ENCODE measurements at regions not wholly inside any gene's neighbourhood (a gene's known extent, or its start where the extent isn't known, plus 50 kb on each side); places are given as distances from the start of the nearest gene placed in this dataset.

DNA sequence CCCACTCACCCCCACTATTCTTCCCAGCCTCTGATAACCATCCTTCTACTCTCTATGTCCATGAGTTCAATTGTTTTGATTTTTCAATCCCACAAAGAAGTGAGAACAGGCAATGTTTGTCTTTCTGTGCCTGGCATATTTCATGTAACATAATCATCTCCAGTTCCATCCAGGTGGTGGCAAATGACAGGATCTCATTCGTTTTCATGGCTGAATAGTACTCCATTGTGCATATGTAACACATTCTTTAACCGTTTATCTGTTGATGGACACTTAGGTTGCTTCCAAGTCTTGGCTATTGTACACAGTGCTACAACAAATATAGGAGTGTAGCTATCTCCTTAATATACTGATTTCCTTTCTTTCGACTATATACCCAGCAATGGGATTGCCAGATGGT lies 169.3 kb upstream of the NFIA start:
- TF ChIP-seq, protein P1, sequence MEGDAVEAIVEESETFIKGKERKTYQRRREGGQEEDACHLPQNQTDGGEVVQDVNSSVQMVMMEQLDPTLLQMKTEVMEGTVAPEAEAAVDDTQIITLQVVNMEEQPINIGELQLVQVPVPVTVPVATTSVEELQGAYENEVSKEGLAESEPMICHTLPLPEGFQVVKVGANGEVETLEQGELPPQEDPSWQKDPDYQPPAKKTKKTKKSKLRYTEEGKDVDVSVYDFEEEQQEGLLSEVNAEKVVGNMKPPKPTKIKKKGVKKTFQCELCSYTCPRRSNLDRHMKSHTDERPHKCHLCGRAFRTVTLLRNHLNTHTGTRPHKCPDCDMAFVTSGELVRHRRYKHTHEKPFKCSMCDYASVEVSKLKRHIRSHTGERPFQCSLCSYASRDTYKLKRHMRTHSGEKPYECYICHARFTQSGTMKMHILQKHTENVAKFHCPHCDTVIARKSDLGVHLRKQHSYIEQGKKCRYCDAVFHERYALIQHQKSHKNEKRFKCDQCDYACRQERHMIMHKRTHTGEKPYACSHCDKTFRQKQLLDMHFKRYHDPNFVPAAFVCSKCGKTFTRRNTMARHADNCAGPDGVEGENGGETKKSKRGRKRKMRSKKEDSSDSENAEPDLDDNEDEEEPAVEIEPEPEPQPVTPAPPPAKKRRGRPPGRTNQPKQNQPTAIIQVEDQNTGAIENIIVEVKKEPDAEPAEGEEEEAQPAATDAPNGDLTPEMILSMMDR (IDR thresholded peaks at IDR 0.05): no peak
- intact Hi-C loops (cut with DNase I): no loop called here
- H3K9me3 ChIP-seq: no peaks in the 10 kb centered on the region

DNA sequence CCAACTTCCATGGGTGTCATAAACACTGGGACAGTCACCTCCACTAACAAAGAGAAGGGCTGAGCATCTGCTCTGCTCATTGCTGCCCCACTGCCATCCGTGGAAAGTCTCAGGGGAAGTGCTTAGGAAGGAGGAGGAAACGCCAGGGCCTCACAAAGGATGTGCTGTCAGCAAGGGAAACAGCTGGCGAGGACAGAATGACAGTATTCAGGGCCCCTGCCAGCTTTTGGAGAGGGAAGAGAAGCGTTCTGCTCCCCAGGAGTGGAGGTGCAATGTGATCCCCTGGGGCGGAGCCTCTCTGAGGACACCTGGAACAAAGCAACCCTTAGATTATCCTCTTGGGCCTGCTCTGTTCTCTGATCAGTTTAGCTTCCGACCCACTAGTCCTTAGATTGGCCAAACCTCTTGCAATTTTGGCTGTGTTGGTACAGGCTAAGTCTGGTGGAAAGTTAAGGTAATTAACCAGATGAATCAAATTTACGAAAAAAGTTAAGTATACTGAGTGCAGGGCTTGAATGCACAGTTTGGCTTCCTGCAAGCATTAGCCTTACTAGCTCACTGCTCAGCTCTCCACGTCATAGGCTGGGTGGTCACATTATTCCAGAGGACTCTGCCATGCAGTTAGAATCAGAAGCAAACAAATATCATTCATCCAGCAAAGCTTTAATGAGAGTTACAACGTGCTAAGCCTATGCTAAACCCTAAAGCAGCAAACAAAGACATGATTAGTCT lies 170.2 kb upstream of the NFIA start:
- no peaks in the 10 kb centered on the region for H3K4me1 ChIP-seq
- H3K27me3 ChIP-seq (ENCODE audit: low read depth): no peaks in the 10 kb centered on the region
- intact Hi-C loops (cut with DNase I): no loop called here
- no peak for DNase-seq
- H3K4me3 ChIP-seq: no peak overlapping the region
- no peaks in the 10 kb centered on the region for H3K9me3 ChIP-seq
- ATAC-seq: peak in 1 of 2 donors; percentile 46
- TF ChIP-seq, protein P1 (IDR thresholded peaks at IDR 0.05): no peak
- H3K27ac ChIP-seq: no peak overlapping the region
- H3K36me3 ChIP-seq: no peaks in the 10 kb centered on the region

More for the DNA sequence above, 169.3 kb upstream of the NFIA start:
- Histone ChIP-seq H3K4me1 (no peaks in the 10 kb centered on the region), H3K36me3 (no peaks in the 10 kb centered on the region), H3K27me3 (ENCODE audit: low read depth) (no peaks in the 10 kb centered on the region), H3K4me3 (no peak overlapping the region), H3K27ac (no peak overlapping the region)
- ATAC-seq (no peak), DNase-seq (no peak)

- TF ChIP-seq, protein P1 (IDR thresholded peaks at IDR 0.05): no peak
- intact Hi-C loops (cut with DNase I): no loop called here
- ATAC-seq: no peak
These were observed 174.2 kb upstream of the NFIA start for GRCh38 chr1:60908159-60908558.

DNA sequence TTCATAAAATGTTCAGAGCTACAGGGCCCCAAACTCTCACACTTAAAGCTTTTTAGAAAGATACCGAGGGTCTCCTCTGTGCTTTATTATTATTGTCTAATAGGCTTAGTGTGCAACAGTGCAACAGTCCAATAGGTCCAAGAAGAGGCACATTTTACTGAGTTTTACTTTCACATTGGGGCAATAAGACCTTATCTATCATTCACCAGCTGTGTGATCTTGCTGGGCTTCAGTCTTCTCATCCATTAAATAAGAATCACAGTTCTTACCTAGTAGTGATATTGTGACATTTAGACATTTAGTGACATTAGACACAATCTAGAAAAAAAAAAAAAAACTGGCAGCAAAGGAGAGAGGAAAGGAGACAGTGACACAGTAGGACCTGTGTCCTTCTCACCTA lies 175.8 kb upstream of the NFIA start:
- ATAC-seq (no peak), DNase-seq (no peak)
- no peaks in the 10 kb centered on the region for H3K27me3 ChIP-seq (ENCODE audit: low read depth)
- no peak overlapping the region for H3K27ac ChIP-seq
- H3K36me3 ChIP-seq: no peaks in the 10 kb centered on the region
- H3K4me3 ChIP-seq: no peak overlapping the region
- intact Hi-C loops (cut with DNase I): no loop called here
- TF ChIP-seq, protein P1 (IDR thresholded peaks at IDR 0.05): no peak
- H3K9me3 ChIP-seq: no peaks in the 10 kb centered on the region
- peaks cover 9% of the 10 kb centered on the region for H3K4me1 ChIP-seq

More at GRCh38 chr1:60908159-60908558, 174.2 kb upstream of the NFIA start:
- Histone ChIP-seq H3K4me1 (peaks cover 9% of the 10 kb centered on the region), H3K27ac (no peak overlapping the region), H3K27me3 (ENCODE audit: low read depth) (no peaks in the 10 kb centered on the region), H3K36me3 (no peaks in the 10 kb centered on the region), H3K4me3 (no peak overlapping the region), H3K9me3 (no peaks in the 10 kb centered on the region)
- no peak for DNase-seq

DNA sequence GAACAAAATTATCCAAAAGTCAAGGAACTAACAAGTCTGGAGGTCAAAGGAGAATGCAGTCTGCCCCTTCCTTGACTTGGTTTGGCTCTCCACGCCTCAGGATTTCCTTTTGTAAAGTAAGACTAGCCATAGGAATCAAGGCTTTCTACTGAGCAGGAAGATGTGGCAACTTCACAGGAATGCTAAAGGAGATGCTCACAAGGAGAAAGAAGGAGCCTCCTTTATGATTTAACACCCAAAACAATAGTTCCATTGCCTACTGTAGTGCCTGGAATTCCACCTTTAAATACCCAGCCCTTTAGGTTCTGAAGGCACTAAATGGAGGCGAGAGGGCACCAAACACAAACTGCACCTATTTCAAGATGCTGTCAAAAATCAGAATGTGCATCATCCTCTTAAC lies 176.3 kb upstream of the NFIA start:
- Histone ChIP-seq H3K27ac (no peak overlapping the region), H3K36me3 (no peaks in the 10 kb centered on the region), H3K9me3 (no peaks in the 10 kb centered on the region), H3K4me1 (peaks cover 9% of the 10 kb centered on the region), H3K27me3 (ENCODE audit: low read depth) (no peaks in the 10 kb centered on the region), H3K4me3 (no peak overlapping the region)
- intact Hi-C loops (cut with DNase I): no loop called here
- ATAC-seq: no peak
- no peak for DNase-seq
- TF ChIP-seq, protein P1 (IDR thresholded peaks at IDR 0.05): no peak
